ENCODE measurements at regions not wholly inside any gene's neighbourhood (a gene's known extent, or its start where the extent isn't known, plus 50 kb on each side); places are given as distances from the start of the nearest gene placed in this dataset.

GRCh38 chr9:107740088-107740980, 250.8 kb upstream of the KLF4 start:
- peaks cover 91% of the 10 kb centered on the region for H3K27me3 Mint-ChIP-seq
- H3K27ac Mint-ChIP-seq: no peak overlapping the region
- TF ChIP-seq, protein P1, sequence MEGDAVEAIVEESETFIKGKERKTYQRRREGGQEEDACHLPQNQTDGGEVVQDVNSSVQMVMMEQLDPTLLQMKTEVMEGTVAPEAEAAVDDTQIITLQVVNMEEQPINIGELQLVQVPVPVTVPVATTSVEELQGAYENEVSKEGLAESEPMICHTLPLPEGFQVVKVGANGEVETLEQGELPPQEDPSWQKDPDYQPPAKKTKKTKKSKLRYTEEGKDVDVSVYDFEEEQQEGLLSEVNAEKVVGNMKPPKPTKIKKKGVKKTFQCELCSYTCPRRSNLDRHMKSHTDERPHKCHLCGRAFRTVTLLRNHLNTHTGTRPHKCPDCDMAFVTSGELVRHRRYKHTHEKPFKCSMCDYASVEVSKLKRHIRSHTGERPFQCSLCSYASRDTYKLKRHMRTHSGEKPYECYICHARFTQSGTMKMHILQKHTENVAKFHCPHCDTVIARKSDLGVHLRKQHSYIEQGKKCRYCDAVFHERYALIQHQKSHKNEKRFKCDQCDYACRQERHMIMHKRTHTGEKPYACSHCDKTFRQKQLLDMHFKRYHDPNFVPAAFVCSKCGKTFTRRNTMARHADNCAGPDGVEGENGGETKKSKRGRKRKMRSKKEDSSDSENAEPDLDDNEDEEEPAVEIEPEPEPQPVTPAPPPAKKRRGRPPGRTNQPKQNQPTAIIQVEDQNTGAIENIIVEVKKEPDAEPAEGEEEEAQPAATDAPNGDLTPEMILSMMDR (IDR thresholded peaks at IDR 0.05; ENCODE audit: unreplicated experiment): no peak
- no peaks in the 10 kb centered on the region for H3K9me3 Mint-ChIP-seq (ENCODE audit: low read depth)
- H3K4me3 Mint-ChIP-seq (ENCODE audit: low read depth): no peak overlapping the region
- no peak for DNase-seq (ENCODE audit: low spot score, unreplicated experiment)
- H3K4me1 Mint-ChIP-seq (ENCODE audit: low read depth): peaks cover 12% of the 10 kb centered on the region
- no peaks in the 10 kb centered on the region for H3K36me3 Mint-ChIP-seq (ENCODE audit: insufficient read depth)

GRCh38 chr9:107739601-107740082, 250.1 kb upstream of the KLF4 start:
- Mint-ChIP-seq H3K4me3 (ENCODE audit: low read depth) (no peak overlapping the region), H3K9me3 (ENCODE audit: low read depth) (no peaks in the 10 kb centered on the region), H3K27ac (no peak overlapping the region), H3K4me1 (ENCODE audit: low read depth) (peaks cover 12% of the 10 kb centered on the region), H3K27me3 (peaks cover 88% of the 10 kb centered on the region), H3K36me3 (ENCODE audit: insufficient read depth) (no peaks in the 10 kb centered on the region)
- TF ChIP-seq, protein P1 (IDR thresholded peaks at IDR 0.05; ENCODE audit: unreplicated experiment): no peak
- DNase-seq (ENCODE audit: low spot score, unreplicated experiment): no peak

DNA sequence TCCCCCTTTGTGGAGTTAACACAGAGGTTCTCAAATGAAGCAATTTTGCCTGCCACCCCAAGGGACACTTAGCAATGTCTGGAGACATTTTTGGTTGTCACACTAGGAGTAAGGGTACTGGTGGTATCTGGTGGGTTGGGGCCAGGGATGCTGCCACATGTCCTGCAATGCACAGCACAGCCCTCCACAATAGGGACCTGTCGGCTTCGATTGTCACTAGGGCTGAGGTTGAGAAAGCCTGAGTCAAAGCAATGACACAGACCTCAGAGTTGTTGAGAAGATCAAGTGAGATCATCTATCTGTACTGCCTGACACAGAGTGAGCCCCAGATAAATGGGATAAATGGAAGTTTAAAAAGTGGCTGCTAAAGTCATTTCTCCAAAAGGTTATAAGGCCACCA, 249.2 kb upstream of the KLF4 start:
- TF ChIP-seq, protein P1 (IDR thresholded peaks at IDR 0.05; ENCODE audit: unreplicated experiment): no peak
- Mint-ChIP-seq H3K4me1 (ENCODE audit: low read depth) (peaks cover 12% of the 10 kb centered on the region), H3K27me3 (peaks cover 86% of the 10 kb centered on the region), H3K9me3 (ENCODE audit: low read depth) (no peaks in the 10 kb centered on the region), H3K36me3 (ENCODE audit: insufficient read depth) (no peaks in the 10 kb centered on the region), H3K4me3 (ENCODE audit: low read depth) (no peak overlapping the region), H3K27ac (no peak overlapping the region)
- no peak for DNase-seq (ENCODE audit: low spot score, unreplicated experiment)

DNA sequence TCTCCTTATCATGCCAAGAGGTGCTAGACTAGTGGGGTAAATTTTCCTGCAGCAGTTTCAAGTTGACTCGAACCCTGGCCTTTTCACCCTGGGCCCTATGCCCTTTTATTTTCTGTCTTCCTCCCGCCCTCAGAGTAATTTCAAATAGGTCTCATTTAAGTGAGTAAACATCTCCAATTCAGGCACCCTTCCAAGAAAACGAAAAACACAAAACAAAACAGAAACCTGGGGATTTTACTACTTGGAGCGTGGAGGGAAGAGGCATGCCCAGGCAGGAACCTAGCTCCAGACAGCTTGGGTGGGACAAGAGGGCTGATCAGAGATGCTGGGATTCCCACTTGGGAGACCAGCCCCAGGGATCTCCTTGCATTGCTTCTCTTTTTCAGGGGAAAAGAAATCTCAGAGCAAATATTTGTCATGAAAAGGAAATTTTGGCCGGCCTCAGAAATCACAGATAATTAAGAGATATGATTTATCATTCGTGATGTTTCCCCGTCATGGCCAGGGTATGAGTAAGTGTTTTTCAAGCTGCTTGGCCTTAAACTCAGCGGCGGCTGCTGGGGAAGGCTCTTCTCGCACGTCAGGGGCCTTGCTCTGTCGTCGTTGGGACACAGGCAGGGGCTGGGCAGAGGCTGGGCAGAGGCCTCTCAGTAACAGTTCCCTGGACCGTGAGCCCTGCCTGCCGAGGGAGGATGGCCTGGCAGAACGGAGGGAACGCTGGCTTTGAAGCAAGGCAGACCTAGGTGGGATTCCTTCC, 248.6 kb upstream of the KLF4 start:
- Mint-ChIP-seq H3K4me3 (ENCODE audit: low read depth) (no peak overlapping the region), H3K36me3 (ENCODE audit: insufficient read depth) (no peaks in the 10 kb centered on the region), H3K27ac (no peak overlapping the region), H3K27me3 (peaks cover 91% of the 10 kb centered on the region), H3K9me3 (ENCODE audit: low read depth) (no peaks in the 10 kb centered on the region), H3K4me1 (ENCODE audit: low read depth) (peaks cover 12% of the 10 kb centered on the region)
- TF ChIP-seq, protein P1 (IDR thresholded peaks at IDR 0.05; ENCODE audit: unreplicated experiment): no peak
- DNase-seq (ENCODE audit: low spot score, unreplicated experiment): no peak

DNA sequence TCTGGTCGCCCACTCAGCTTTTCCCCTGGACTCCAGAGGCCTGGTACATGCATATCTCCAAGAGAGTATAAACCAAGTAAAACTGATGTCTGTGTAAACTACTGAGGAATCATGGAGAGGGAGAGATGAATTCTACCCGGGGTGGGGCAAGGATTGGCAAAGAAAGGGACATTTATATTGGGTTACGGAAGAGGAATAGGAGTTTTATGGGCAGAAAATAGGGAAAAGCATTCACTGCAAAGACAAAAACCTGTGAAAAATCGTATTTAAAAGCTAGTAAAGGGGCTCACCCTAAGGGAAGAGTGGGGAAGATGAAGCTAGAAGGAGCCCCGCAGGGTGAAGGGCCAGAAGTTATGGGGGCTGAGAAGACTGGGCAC, 248.0 kb upstream of the KLF4 start:
- Mint-ChIP-seq H3K9me3 (ENCODE audit: low read depth) (no peaks in the 10 kb centered on the region), H3K27me3 (peaks cover 92% of the 10 kb centered on the region), H3K4me1 (ENCODE audit: low read depth) (peaks cover 12% of the 10 kb centered on the region), H3K36me3 (ENCODE audit: insufficient read depth) (no peaks in the 10 kb centered on the region), H3K4me3 (ENCODE audit: low read depth) (no peak overlapping the region), H3K27ac (no peak overlapping the region)
- TF ChIP-seq, protein P1 (IDR thresholded peaks at IDR 0.05; ENCODE audit: unreplicated experiment): no peak
- DNase-seq (ENCODE audit: low spot score, unreplicated experiment): no peak
